ENCODE measurements at regions not wholly inside any gene's neighbourhood (a gene's known extent, or its start where the extent isn't known, plus 50 kb on each side); places are given as distances from the start of the nearest gene placed in this dataset.
"Not testable (repeated sequence)": the region's sequence is repeated elsewhere in the genome, so short reads cannot be mapped to it uniquely, and the experiment has no call there.

DNA sequence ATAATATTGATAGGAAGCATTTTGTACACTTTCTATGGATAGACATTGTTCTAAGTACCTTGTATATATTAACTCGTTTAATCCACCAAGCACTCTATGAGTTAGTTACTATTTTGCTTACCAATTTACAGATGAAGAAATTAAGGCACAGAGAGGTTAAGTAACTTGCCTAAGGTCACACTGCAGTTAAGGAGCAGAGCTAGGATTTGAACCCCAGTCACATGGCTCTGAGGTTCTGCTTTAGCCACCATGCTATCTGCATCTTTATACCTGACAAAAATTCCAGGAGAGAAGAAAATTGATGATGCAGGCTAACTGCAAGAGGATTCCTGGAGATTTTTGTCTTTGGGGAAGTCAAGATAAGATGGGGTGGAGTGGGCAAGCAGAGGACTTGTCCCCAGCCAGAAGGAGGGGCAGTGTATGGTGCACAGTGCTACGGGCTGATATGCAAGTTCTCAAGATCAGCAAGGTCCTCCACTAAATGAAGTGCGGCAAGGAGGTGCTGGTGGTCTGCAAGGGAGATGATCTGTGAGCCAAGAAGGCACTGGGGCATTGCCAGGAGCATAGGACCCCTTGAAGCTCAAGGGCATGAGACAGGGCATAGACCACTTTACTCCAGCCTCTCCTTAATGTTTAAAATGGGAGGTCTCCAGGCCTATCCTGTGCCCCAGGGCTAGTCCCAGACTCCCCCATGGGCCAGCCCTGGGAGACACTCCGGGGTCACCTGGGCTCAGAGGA, 430.6 kb downstream of the RPS24 start:
- Histone ChIP-seq H3K27me3 (no peaks in the 10 kb centered on the region), H3K4me1 (peaks cover 0 to 6% (median 5%) of the 10 kb centered on the region in 4 donors), H3K9me3 (no peaks in the 10 kb centered on the region), H3K27ac (no peak overlapping the region), H3K4me3 (no peak overlapping the region), H3K36me3 (no peaks in the 10 kb centered on the region)
- TF ChIP-seq, protein P1, sequence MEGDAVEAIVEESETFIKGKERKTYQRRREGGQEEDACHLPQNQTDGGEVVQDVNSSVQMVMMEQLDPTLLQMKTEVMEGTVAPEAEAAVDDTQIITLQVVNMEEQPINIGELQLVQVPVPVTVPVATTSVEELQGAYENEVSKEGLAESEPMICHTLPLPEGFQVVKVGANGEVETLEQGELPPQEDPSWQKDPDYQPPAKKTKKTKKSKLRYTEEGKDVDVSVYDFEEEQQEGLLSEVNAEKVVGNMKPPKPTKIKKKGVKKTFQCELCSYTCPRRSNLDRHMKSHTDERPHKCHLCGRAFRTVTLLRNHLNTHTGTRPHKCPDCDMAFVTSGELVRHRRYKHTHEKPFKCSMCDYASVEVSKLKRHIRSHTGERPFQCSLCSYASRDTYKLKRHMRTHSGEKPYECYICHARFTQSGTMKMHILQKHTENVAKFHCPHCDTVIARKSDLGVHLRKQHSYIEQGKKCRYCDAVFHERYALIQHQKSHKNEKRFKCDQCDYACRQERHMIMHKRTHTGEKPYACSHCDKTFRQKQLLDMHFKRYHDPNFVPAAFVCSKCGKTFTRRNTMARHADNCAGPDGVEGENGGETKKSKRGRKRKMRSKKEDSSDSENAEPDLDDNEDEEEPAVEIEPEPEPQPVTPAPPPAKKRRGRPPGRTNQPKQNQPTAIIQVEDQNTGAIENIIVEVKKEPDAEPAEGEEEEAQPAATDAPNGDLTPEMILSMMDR (IDR thresholded peaks at IDR 0.05), result no peak
- TF ChIP-seq POLR2A (IDR thresholded peaks at IDR 0.05), result no peak
- DNase-seq (no peak), ATAC-seq (no peak)
- 60% methylated on average over 2 of the region's 4 CpGs for WGBS (ENCODE audit: insufficient coverage, low coverage, low lambda C conversion rate, missing lambda C conversion rate)
- intact Hi-C loops (cut with DNase I), result no loop called here

DNA sequence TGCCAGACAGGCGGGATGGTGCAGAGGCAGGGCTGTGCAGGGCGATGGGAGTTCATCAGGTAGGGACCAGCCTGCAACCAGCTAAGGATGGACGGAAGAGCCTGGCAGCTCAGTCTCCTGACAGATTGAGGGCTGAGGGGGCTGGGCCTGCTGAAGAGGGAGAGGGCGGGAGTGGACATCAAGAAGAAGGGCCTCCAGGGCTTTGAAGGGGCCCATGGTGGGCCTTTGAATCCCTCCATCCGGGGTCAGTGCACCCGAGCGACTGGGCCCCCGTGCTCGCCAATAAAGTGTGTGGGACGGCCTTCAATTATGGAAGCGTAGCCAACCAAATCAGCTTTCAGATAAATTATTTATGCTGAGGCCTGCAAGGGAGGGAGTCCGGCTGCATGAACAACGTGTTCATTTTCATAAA, 431.2 kb downstream of the RPS24 start:
- Histone ChIP-seq H3K27ac (no peak overlapping the region), H3K36me3 (no peaks in the 10 kb centered on the region), H3K27me3 (no peaks in the 10 kb centered on the region), H3K9me3 (no peaks in the 10 kb centered on the region), H3K4me1 (peaks cover 0 to under 1% (median 0%) of the 10 kb centered on the region in 4 donors), H3K4me3 (no peak overlapping the region)
- TF ChIP-seq POLR2A (IDR thresholded peaks at IDR 0.05), result no peak
- TF ChIP-seq, protein P1 (IDR thresholded peaks at IDR 0.05), result no peak
- 80% methylated on average over 12 of the region's 13 CpGs for WGBS (ENCODE audit: insufficient coverage, low coverage, low lambda C conversion rate, missing lambda C conversion rate)
- ATAC-seq (peak in 1 of 4 donors; percentile 39), DNase-seq (peak in 1 of 3 donors; percentile 21)
- intact Hi-C loops (cut with DNase I), result no loop called here

DNA sequence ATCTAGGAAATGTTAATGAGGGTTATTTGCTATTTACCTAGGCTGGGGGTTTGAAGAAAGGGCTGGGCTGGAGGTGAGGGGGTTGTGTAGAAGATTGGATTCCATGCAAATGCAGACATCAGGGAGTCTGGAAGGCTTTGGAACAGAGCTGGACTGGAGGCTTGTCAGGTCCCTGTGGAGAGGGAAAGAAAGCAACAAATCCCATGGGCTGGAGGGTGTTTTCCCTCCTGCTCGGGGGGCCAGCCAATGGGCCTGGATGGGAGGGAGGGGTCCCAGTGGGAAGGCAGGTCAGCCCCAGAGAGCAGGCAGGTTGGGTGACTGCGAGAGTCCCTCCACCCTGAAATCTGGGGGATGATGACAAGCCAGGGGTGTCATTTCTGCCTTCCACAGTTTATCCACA, 431.8 kb downstream of the RPS24 start:
- Histone ChIP-seq H3K4me1 (no peaks in the 10 kb centered on the region), H3K27ac (no peak overlapping the region)
- TF ChIP-seq, protein P1 (IDR thresholded peaks at IDR 0.05), result no peak
- no peak for TF ChIP-seq POLR2A (IDR thresholded peaks at IDR 0.05)

DNA sequence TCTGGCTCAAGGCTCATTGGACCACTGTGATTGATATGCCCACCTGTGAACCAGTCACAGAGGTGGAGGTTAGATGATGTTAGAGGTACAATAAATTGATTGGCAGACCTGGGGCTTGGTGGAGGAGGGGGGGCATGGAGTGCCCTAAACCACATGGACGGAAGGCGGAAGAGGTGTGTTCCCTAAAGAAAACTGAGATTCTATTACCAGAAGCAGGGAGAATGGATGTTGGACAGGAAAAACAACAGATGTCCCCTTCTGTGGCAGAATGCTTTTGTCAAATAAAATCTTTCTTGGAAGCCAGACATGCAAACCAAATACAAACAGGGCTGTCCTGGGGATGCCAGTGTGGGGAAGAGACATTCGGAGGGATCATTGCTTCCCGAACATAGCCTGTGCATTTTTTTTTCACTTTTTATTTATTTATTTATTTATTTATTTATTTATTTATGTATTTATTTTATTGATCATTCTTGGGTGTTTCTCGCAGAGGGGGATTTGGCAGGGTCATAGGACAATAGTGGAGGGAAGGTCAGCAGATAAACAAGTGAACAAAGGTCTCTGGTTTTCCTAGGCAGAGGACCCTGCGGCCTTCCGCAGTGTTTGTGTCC, 433.9 kb downstream of the RPS24 start:
- WGBS (ENCODE audit: insufficient coverage, low coverage, low lambda C conversion rate, missing lambda C conversion rate), result 86% methylated on average over 4 of the region's 7 CpGs
- no peak overlapping the region for H3K4me3 ChIP-seq
- DNase-seq (no peak), ATAC-seq (no peak)
- no peaks in the 10 kb centered on the region for H3K27me3 ChIP-seq
- no peak overlapping the region for H3K27ac ChIP-seq
- H3K9me3 ChIP-seq, result no peaks in the 10 kb centered on the region
- intact Hi-C loops (cut with DNase I), result no loop called here
- H3K36me3 ChIP-seq, result no peaks in the 10 kb centered on the region
- TF ChIP-seq, protein P1 (IDR thresholded peaks at IDR 0.05), result no peak
- no peak for TF ChIP-seq POLR2A (IDR thresholded peaks at IDR 0.05)
- H3K4me1 ChIP-seq, result no peaks in the 10 kb centered on the region

More for the DNA sequence above, 431.8 kb downstream of the RPS24 start:
- no CpG with 5 or more reads among the region's 2 CpGs for WGBS (ENCODE audit: insufficient coverage, low coverage, low lambda C conversion rate, missing lambda C conversion rate)
- no peaks in the 10 kb centered on the region for H3K36me3 ChIP-seq
- H3K27me3 ChIP-seq, result no peaks in the 10 kb centered on the region
- no peak overlapping the region for H3K4me3 ChIP-seq
- ATAC-seq (no peak), DNase-seq (no peak)
- intact Hi-C loops (cut with DNase I), result no loop called here
- no peaks in the 10 kb centered on the region for H3K9me3 ChIP-seq

DNA sequence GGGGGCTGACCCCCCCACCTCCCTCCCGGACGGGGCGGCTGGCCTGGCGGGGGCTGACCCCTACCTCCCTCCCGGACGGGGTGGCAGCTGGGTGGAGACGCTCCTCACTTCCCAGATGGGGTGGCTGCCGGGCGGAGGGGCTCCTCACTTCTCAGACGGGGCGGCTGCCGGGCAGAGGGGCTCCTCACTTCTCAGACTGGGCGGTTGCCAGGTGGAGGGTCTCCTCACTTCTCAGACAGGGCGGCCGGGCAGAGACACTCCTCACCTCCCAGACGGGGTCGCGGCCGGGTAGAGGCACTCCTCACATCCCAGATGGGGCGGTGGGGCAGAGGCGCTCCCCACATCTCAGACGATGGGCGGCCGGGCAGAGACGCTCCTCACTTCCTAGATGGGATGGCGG, 435.1 kb downstream of the RPS24 start:
- DNase-seq; H3K27me3 ChIP-seq; H3K4me1 ChIP-seq; H3K4me3 ChIP-seq; H3K9me3 ChIP-seq; H3K36me3 ChIP-seq; ATAC-seq; intact Hi-C loops (cut with DNase I); H3K27ac ChIP-seq: not testable (repeated sequence)
- no CpG with 5 or more reads among the region's 26 CpGs for WGBS (ENCODE audit: insufficient coverage, low coverage, low lambda C conversion rate, missing lambda C conversion rate)

Measured in right lobe of liver (tissue), 6 donors.